T1000 (cell line): ENCODE measurements at regions not wholly inside any gene's neighbourhood (a gene's known extent, or its start where the extent isn't known, plus 50 kb on each side); places are given as distances from the start of the nearest gene placed in this dataset.
"Not testable (repeated sequence)": the region's sequence is repeated elsewhere in the genome, so short reads cannot be mapped to it uniquely, and the experiment has no call there.

Experiments
- DNase-seq: peaks from one replicate; lab custom pipeline; 2025; ENCODE audit warnings: mixed read lengths; lab: John Stamatoyannopoulos, UW

GRCh38 chrX:82528525-82528924 lies 979.6 kb upstream of the POU3F4 start:
- DNase-seq: no peak

GRCh38 chrX:82534086-82534597 lies 973.9 kb upstream of the POU3F4 start:
- DNase-seq: no peak

GRCh38 chrX:82537205-82537604 lies 970.9 kb upstream of the POU3F4 start:
- DNase-seq: not testable (repeated sequence)

- no peak for DNase-seq
These were observed 966.3 kb upstream of the POU3F4 start for GRCh38 chrX:82541822-82542221.

GRCh38 chrX:82552201-82552600 lies 955.9 kb upstream of the POU3F4 start:
- DNase-seq: not testable (repeated sequence)

GRCh38 chrX:82556588-82556987 lies 951.5 kb upstream of the POU3F4 start:
- no peak for DNase-seq

GRCh38 chrX:82585868-82586267 lies 922.2 kb upstream of the POU3F4 start:
- no peak for DNase-seq

GRCh38 chrX:82589410-82589809 lies 918.7 kb upstream of the POU3F4 start:
- DNase-seq: no peak

GRCh38 chrX:82591421-82591820 lies 916.7 kb upstream of the POU3F4 start:
- no peak for DNase-seq

- DNase-seq: no peak
These were observed 881.1 kb upstream of the POU3F4 start for GRCh38 chrX:82626978-82627377.

GRCh38 chrX:82627568-82627967 lies 880.5 kb upstream of the POU3F4 start:
- no peak for DNase-seq

- DNase-seq: no peak
These were observed 860.0 kb upstream of the POU3F4 start for GRCh38 chrX:82648062-82648461.

- DNase-seq: no peak
These were observed 858.4 kb upstream of the POU3F4 start for GRCh38 chrX:82649645-82650044.

GRCh38 chrX:82658492-82658891 lies 849.6 kb upstream of the POU3F4 start:
- DNase-seq: no peak

- DNase-seq: no peak
These were observed 841.7 kb upstream of the POU3F4 start for GRCh38 chrX:82666355-82666754.

- DNase-seq: no peak
These were observed 833.0 kb upstream of the POU3F4 start for GRCh38 chrX:82675104-82675503.

- no peak for DNase-seq
These were observed 831.7 kb upstream of the POU3F4 start for GRCh38 chrX:82676386-82676785.

- DNase-seq: no peak
These were observed 830.8 kb upstream of the POU3F4 start for GRCh38 chrX:82677286-82677685.

- no peak for DNase-seq
These were observed 815.1 kb upstream of the POU3F4 start for GRCh38 chrX:82692991-82693390.

GRCh38 chrX:82695066-82695465 lies 813.0 kb upstream of the POU3F4 start:
- DNase-seq: no peak

GRCh38 chrX:82703551-82703950 lies 804.5 kb upstream of the POU3F4 start:
- no peak for DNase-seq

GRCh38 chrX:82711457-82711856 lies 796.6 kb upstream of the POU3F4 start:
- DNase-seq: no peak

GRCh38 chrX:82721891-82722290 lies 786.2 kb upstream of the POU3F4 start:
- no peak for DNase-seq

GRCh38 chrX:82723806-82724205 lies 784.3 kb upstream of the POU3F4 start:
- no peak for DNase-seq

- peak; percentile 1 for DNase-seq
These were observed 780.7 kb upstream of the POU3F4 start for GRCh38 chrX:82727436-82727835.
